T47D (cell line): ENCODE measurements at regions not wholly inside any gene's neighbourhood (a gene's known extent, or its start where the extent isn't known, plus 50 kb on each side); places are given as distances from the start of the nearest gene placed in this dataset.

ENCODE experiments used
- DNase-seq, 2 experiments: peaks; one replicate each; pipeline versions ENCODE4 v3.0.0 to v3.0.0-alpha.2; 2011 to 2012; ENCODE audit warnings: low read depth in 1 of 2, low spot score in 1 of 2
- JUND ChIP-seq: IDR thresholded peaks from 2 replicates; pipeline ENCODE4 v1.6.1; 2012; ENCODE audit warnings: low read depth
- in situ Hi-C: cut with HindIII; loops from 2 replicates; pipeline ENCODE4 v1.10.0; 2016; ENCODE audit warnings: low sequenced_read_pairs, low pct_unique_long_range_greater_than_20kb

DNA sequence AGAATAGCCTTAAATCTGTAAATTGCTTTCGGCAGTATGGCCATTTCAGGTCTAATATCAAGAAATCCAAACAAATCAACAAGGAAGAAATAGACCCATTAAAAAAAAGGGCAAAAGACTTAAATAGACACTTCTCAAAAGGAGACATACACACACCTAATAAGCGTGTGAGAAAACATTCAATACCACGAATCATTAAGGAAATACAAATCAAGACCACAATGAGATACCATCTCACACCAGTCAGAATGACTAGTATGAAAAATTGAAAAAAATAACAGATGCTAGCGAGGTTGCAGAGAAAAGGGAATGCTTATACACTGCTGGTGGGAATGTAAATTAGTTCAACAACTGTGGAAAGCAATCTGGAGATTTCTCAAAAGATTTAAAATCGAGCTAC lies 243.2 kb downstream of the DSEL start:
- in situ Hi-C loops, result no loop called here
- DNase-seq, result no peak
- no peak for TF ChIP-seq JUND

GRCh38 chr18:67269206-67269605 lies 247.3 kb downstream of the DSEL start:
- in situ Hi-C loops, result no loop called here
- TF ChIP-seq JUND, result no peak
- no peak for DNase-seq

DNA sequence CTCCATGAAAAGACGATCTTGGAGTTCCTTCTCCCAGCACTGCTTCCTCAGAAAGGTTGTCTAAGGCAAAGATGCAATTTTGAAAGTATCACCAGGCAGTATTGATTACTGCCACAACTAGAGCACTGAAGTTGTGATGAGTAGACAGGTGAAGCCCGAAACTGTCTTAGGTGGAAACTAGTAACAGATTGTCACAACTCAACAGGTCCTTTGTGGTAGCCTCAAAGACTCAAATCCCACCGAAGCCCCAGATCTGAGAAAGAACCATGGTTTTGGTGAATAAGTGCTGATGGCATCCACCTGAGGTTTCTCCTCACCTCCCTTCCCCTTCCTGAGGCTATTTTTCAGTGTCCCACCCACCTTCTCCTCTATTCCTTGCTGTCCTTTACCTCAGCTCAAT lies 248.0 kb downstream of the DSEL start:
- in situ Hi-C loops, result no loop called here

DNA sequence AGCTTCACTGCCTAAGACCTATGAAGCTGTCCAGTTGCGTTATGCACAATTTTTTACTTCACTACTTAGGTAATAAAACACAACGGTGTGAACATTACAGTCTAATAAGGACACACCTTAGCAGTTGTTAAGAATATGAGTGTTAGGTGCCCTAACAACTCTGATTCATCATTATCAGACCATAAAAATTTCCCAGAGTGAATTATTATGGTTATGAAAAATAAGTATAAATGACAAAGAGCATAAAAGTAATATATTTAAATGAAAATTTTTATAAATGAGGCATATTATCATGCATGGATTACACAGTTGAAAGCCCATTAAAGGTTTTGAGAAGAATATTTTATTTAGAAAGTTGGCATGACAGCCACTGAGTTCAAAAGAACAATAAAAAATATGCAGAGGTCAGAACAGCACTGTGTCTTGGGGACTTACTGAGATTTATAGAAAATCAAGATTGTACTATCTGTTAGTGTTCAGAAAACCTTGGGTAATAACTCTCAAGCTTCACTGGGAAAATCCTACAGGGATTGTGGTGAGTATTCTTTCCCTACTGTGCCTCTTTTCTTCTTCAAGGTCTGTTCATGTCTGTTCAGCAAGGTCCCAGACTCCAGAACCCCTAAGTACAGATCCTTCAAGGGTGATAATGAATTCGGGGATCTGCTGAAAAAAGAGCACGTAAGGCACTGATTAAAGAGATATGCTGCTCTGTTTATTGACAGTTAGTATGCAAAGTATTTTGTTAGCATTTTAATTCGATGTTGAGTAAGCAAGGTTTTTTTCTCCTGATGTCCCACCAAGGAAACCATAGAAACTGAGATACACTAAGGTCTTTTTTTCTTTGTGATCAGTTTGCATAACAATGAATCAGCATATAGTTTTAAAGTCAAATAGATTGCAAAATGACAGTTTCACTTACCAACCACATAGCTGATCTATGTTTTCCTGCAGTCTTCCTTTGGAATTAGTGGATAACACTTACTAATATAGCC lies 250.0 kb downstream of the DSEL start:
- TF ChIP-seq JUND, result no peak
- DNase-seq, result no peak
- in situ Hi-C loops, result no loop called here

More for the DNA sequence above, 248.0 kb downstream of the DSEL start:
- no peak for TF ChIP-seq JUND
- no peak for DNase-seq

DNA sequence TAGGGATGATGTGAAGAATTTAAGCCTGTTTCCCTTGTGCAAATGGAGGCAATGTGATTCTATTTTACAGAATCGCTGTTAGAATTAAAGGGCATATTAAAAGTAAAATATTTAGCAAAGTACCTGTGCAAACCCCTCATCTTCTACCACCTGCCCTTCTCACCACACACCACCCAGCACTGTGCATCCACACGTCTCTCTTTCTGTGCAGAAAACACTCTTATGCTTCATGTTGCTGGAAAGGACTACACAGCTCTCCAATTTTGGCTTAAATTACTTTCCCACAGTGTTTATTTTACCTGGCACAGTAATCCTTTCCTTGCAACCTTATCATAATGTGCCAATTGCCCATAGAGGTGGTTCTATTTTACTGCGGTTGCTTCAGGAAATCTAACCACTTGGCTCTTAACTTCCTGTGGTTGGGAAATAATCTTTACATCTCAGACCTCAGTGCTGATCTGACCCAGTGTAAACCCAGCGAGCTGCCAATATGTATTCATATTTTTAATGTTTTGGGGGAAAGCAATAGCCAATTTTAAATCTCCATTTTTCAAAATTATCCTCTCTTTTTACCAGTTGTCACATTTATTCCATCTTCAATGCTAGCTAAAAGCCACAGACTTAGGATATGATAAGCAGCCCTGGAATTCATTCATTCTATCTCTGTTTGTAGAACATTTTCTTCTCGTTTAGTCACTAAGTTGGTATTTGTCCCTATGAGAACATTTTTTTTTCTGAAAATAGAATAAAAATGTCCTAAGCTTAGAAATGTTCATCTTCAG lies 250.9 kb downstream of the DSEL start:
- in situ Hi-C loops, result no loop called here
- TF ChIP-seq JUND, result no peak
- no peak for DNase-seq

GRCh38 chr18:67261931-67262552 lies 254.5 kb downstream of the DSEL start:
- TF ChIP-seq JUND, result no peak
- in situ Hi-C loops, result no loop called here

DNA sequence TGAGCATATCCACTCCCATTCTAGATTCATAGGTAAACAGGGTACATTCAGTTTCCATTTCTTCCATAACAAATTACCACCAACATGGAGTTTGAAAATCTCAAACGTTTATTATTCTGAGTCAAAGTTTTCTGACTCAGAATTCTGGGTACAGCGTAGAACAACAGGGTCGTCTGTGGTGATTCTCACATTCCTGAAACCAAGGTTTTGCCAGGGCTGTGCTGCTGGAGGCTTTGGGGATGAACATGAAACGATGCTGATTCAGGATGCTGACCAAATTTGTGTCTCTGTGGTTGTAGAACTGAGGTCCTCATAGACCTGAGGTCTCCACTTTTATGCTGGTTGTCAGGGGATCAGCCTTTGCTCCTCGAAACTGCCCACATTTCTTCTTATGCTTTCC lies 255.7 kb downstream of the DSEL start:
- in situ Hi-C loops, result no loop called here
- TF ChIP-seq JUND, result no peak
- DNase-seq, result no peak

More at GRCh38 chr18:67261931-67262552, 254.5 kb downstream of the DSEL start:
- no peak for DNase-seq

DNA sequence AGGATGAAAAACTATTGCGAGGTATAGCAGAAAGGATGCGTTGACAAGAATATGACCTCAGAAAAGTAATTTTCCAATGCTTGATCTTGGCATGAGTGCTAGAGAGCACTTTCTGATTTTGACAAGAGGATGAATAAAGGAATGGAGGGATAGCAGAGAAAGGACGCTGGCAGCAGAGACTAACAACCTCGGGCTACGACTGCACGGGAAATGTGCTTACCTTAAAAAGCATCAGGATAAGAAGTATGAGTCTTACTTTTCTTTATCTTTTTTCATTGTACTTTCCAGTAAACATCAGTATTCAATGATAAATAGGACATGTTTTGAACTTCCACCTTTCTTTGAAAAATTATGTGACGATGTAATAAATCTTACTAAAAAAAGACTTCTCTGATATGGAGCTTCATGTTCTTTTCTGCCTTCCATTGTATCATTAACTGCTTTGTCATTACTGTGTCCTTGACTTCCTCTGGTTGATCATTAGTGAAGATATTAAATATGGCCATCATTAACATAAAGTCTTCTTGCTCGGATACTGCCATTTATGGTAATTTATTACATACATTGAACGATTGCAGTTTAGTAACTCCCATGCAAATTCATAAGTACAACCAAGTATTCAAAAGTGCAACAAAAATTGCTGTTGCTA lies 265.6 kb downstream of the DSEL start:
- no peak for DNase-seq
- TF ChIP-seq JUND, result no peak
- in situ Hi-C loops, result no loop called here

- TF ChIP-seq JUND, result no peak
- in situ Hi-C loops, result no loop called here
- no peak for DNase-seq
Measured at GRCh38 chr18:67243799-67244587, 272.5 kb downstream of the DSEL start.

DNA sequence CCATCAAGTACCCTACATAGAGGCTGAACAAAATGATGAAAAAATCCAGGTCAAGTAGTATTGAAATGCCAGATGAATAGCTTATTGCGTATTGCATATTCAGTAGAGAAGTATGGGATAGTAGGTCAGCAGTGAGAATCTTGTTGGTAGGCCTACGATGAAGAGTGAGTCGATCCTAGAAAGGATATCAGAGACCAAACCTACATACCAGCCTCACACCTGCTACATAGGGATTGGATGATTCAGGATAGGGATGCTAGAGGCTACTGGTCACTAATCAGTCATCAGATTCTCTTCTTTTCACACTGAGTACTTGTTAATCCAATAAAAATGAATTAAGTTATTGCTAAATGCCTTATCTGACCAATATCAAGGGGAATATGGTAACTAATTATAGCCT lies 274.5 kb downstream of the DSEL start:
- TF ChIP-seq JUND, result no peak
- DNase-seq, result no peak
- in situ Hi-C loops, result no loop called here

- DNase-seq, result no peak
- in situ Hi-C loops, result no loop called here
- no peak for TF ChIP-seq JUND
Measured at GRCh38 chr18:67241299-67241698, 275.2 kb downstream of the DSEL start.
